ENCODE measurements at regions not wholly inside any gene's neighbourhood (a gene's known extent, or its start where the extent isn't known, plus 50 kb on each side); places are given as distances from the start of the nearest gene placed in this dataset.
A peak's percentile ranks its signal among the peaks of the same experiment; 100 is the strongest.

- no peak overlapping the region for H3K4me3 ChIP-seq (replicated peaks in 1 of 2; ENCODE audit: low read depth in 2 of 2, low read length in 2 of 2)
- TF ChIP-seq CTCF (IDR thresholded peaks at IDR 0.05; ENCODE audit: low read depth, low read length) = no peak
- DNase-seq (ENCODE audit: low read depth in 2 of 2) = no peak
These were observed 116.2 kb downstream of the TTC8 start for GRCh38 chr14:88940671-88941070.

- H3K4me3 ChIP-seq (replicated peaks in 1 of 2; ENCODE audit: low read depth in 2 of 2, low read length in 2 of 2) = no peak overlapping the region
- no peak for TF ChIP-seq CTCF (IDR thresholded peaks at IDR 0.05; ENCODE audit: low read depth, low read length)
- DNase-seq (ENCODE audit: low read depth in 2 of 2) = no peak
These were observed 117.0 kb downstream of the TTC8 start for GRCh38 chr14:88941414-88941813.

- peak; percentile 6 to 85 for DNase-seq (ENCODE audit: low read depth in 2 of 2)
- TF ChIP-seq CTCF (IDR thresholded peaks at IDR 0.05; ENCODE audit: low read depth, low read length) = no peak
- no peak overlapping the region for H3K4me3 ChIP-seq (replicated peaks in 1 of 2; ENCODE audit: low read depth in 2 of 2, low read length in 2 of 2)
These were observed 123.5 kb downstream of the TTC8 start for GRCh38 chr14:88947646-88948598.

GRCh38 chr14:88950069-88950468 lies 125.6 kb downstream of the TTC8 start:
- no peak for DNase-seq (ENCODE audit: low read depth in 2 of 2)
- no peak overlapping the region for H3K4me3 ChIP-seq (replicated peaks in 1 of 2; ENCODE audit: low read depth in 2 of 2, low read length in 2 of 2)
- TF ChIP-seq CTCF (IDR thresholded peaks at IDR 0.05; ENCODE audit: low read depth, low read length) = no peak

- no peak for TF ChIP-seq CTCF (IDR thresholded peaks at IDR 0.05; ENCODE audit: low read depth, low read length)
- no peak overlapping the region for H3K4me3 ChIP-seq (replicated peaks in 1 of 2; ENCODE audit: low read depth in 2 of 2, low read length in 2 of 2)
- no peak for DNase-seq (ENCODE audit: low read depth in 2 of 2)
These were observed 126.9 kb downstream of the TTC8 start for GRCh38 chr14:88951370-88951769.

GRCh38 chr14:88952901-88953300 lies 128.4 kb downstream of the TTC8 start:
- no peak for DNase-seq (ENCODE audit: low read depth in 2 of 2)
- no peak for TF ChIP-seq CTCF (IDR thresholded peaks at IDR 0.05; ENCODE audit: low read depth, low read length)
- H3K4me3 ChIP-seq (replicated peaks in 1 of 2; ENCODE audit: low read depth in 2 of 2, low read length in 2 of 2) = no peak overlapping the region

Data from cardiac fibroblast (primary cell).